ENCODE measurements at regions not wholly inside any gene's neighbourhood (a gene's known extent, or its start where the extent isn't known, plus 50 kb on each side); places are given as distances from the start of the nearest gene placed in this dataset.

GRCh38 chr10:55495555-55495954, 694.5 kb upstream of the PCDH15 start:
- no peak for DNase-seq
- no peak for TF ChIP-seq CTCF (IDR thresholded peaks at IDR 0.05)
- H3K27me3 ChIP-seq (ENCODE audit: insufficient read depth in 3 of 3, low read length in 2 of 3), result no peaks in the 10 kb centered on the region
- no peaks in the 10 kb centered on the region for H3K36me3 ChIP-seq (ENCODE audit: insufficient read depth in 1 of 2, low read depth in 1 of 2)
- H3K4me3 ChIP-seq, result no peak overlapping the region
- no peaks in the 10 kb centered on the region for H3K4me1 ChIP-seq
- no peaks in the 10 kb centered on the region for H3K9me3 ChIP-seq
- H3K27ac ChIP-seq, result no peak overlapping the region
- ATAC-seq, result no peak
- intact Hi-C loops (cut with DNase I), result no loop called here

DNA sequence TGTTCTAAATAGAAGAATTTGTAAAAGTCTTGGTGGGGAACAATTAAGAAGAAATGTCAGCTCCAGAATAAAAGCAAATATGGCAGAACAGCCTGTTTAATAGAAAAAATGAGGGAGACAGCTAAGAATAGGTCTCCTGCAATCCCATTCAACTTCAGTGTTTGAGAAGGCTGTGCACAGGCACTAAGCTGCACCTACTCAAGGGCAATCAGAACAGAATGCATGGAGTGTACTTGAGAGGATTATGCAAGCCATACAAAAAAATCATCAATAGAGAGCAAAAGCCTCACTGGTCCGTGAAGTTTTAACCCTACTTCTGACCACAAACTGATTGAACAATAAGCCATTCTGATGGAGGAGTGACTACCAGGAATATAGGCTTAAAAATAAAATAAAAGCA, 690.7 kb upstream of the PCDH15 start:
- H3K4me1 ChIP-seq, result no peaks in the 10 kb centered on the region
- H3K4me3 ChIP-seq, result no peak overlapping the region
- H3K27me3 ChIP-seq (ENCODE audit: insufficient read depth in 3 of 3, low read length in 2 of 3), result no peaks in the 10 kb centered on the region
- DNase-seq (no peak), ATAC-seq (no peak)
- WGBS, 3 donors, result 67 to 78% (median 74%) methylated on average over 1 of the region's 1 CpG
- no peak for TF ChIP-seq CTCF (IDR thresholded peaks at IDR 0.05)
- intact Hi-C loops (cut with DNase I), result no loop called here
- H3K27ac ChIP-seq, result no peak overlapping the region
- H3K9me3 ChIP-seq, result no peaks in the 10 kb centered on the region
- no peaks in the 10 kb centered on the region for H3K36me3 ChIP-seq (ENCODE audit: insufficient read depth in 1 of 2, low read depth in 1 of 2)

DNA sequence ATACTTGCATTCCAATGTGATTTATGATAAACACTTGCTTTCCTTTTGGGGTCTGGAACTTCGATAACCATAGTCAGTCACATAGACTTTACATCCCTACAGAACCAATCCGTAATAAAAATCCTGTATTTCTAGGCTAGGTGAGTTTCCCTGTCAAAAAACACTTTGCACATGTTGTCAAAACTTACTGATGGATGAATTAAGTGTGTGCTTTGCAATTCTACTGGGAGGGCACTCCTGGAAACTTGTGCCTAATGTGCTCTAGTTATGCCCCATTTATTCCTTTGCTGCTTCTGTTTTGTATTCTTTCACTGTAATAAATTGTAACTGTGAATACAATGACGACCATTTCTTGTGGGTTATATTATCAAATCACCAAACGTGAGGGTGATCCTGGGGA, 684.8 kb upstream of the PCDH15 start:
- no peaks in the 10 kb centered on the region for H3K36me3 ChIP-seq (ENCODE audit: insufficient read depth in 1 of 2, low read depth in 1 of 2)
- H3K4me1 ChIP-seq, result no peaks in the 10 kb centered on the region
- intact Hi-C loops (cut with DNase I), result no loop called here
- H3K9me3 ChIP-seq, result no peaks in the 10 kb centered on the region
- WGBS, 3 donors, result 70 to 75% (median 73%) methylated on average over 4 of the region's 4 CpGs
- ATAC-seq (no peak), DNase-seq (no peak)
- H3K4me3 ChIP-seq, result no peak overlapping the region
- TF ChIP-seq CTCF (IDR thresholded peaks at IDR 0.05), result no peak
- no peaks in the 10 kb centered on the region for H3K27me3 ChIP-seq (ENCODE audit: insufficient read depth in 3 of 3, low read length in 2 of 3)
- no peak overlapping the region for H3K27ac ChIP-seq

DNA sequence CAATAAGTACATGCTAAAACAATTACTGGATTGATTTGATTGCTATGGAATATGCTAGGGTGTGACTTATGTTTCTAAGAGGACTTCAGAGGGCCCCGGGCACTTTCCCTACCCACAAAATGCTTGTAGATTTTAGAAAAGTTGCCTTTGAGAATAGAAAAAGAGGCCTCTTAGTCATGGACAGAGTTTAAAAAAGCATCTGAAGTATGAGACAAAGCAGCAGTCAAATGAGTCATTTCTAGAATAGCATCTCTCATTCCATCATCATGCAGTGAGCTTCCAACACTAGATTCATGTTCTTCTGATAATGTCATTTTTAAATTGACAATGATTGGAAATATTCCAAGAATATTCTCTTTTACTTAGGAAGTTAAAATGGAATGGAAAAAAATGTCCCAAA, 675.1 kb upstream of the PCDH15 start:
- no peak for TF ChIP-seq CTCF (IDR thresholded peaks at IDR 0.05)

GRCh38 chr10:55474258-55474657, 673.2 kb upstream of the PCDH15 start:
- intact Hi-C loops (cut with DNase I), result no loop called here

More for the DNA sequence above, 675.1 kb upstream of the PCDH15 start:
- DNase-seq, result no peak
- H3K4me1 ChIP-seq, result no peaks in the 10 kb centered on the region
- no peak overlapping the region for H3K27ac ChIP-seq
- WGBS, 3 donors, result 82 to 84% (median 84%) methylated on average over 1 of the region's 1 CpG
- ATAC-seq, result no peak
- intact Hi-C loops (cut with DNase I), result no loop called here
- H3K9me3 ChIP-seq, result no peaks in the 10 kb centered on the region
- H3K27me3 ChIP-seq (ENCODE audit: insufficient read depth in 3 of 3, low read length in 2 of 3), result no peaks in the 10 kb centered on the region
- H3K36me3 ChIP-seq (ENCODE audit: insufficient read depth in 1 of 2, low read depth in 1 of 2), result no peaks in the 10 kb centered on the region
- H3K4me3 ChIP-seq, result no peak overlapping the region

More at GRCh38 chr10:55474258-55474657, 673.2 kb upstream of the PCDH15 start:
- Histone ChIP-seq H3K36me3 (ENCODE audit: insufficient read depth in 1 of 2, low read depth in 1 of 2) (no peaks in the 10 kb centered on the region), H3K9me3 (no peaks in the 10 kb centered on the region), H3K27me3 (ENCODE audit: insufficient read depth in 3 of 3, low read length in 2 of 3) (no peaks in the 10 kb centered on the region), H3K4me3 (no peak overlapping the region), H3K27ac (no peak overlapping the region), H3K4me1 (no peaks in the 10 kb centered on the region)
- ATAC-seq, result no peak
- no peak for TF ChIP-seq CTCF (IDR thresholded peaks at IDR 0.05)
- DNase-seq, result no peak

Data from psoas muscle (tissue), 7 donors.